ENCODE measurements at regions not wholly inside any gene's neighbourhood (a gene's known extent, or its start where the extent isn't known, plus 50 kb on each side); places are given as distances from the start of the nearest gene placed in this dataset.
A peak's percentile ranks its signal among the peaks of the same experiment; 100 is the strongest.

- Histone ChIP-seq H3K4me3 (ENCODE audit: low read length in 2 of 2) (no peak overlapping the region), H3K9me3 (ENCODE audit: control insufficient read depth in 1 of 2, low read length in 2 of 2) (no peaks in the 10 kb centered on the region), H3K27me3 (ENCODE audit: insufficient read depth, low read length) (no peaks in the 10 kb centered on the region), H3K36me3 (ENCODE audit: insufficient read depth, low read length) (no peaks in the 10 kb centered on the region), H3K27ac (ENCODE audit: low read depth, low read length) (no peak overlapping the region), H3K4me1 (ENCODE audit: insufficient read depth, low read length) (no peaks in the 10 kb centered on the region)
- no peak overlapping the region for H3K4me3 Mint-ChIP-seq
- CTCF ChIA-PET (ENCODE audit: partially characterized antibody): no interaction called here
- H3K36me3 Mint-ChIP-seq: no peaks in the 10 kb centered on the region
- POLR2A ChIA-PET (ENCODE audit: partially characterized antibody): no interaction called here
- H3K4me1 Mint-ChIP-seq: peaks cover 2 to 7% (median 4%) of the 10 kb centered on the region in 4 donors
- H3K27ac Mint-ChIP-seq: no peak overlapping the region
- DNase-seq: no peak
- H3K9me3 Mint-ChIP-seq: peaks cover 0 to 25% (median 4%) of the 10 kb centered on the region in 8 donors
- intact Hi-C loops (cut with micrococcal nuclease): no loop called here
- no peaks in the 10 kb centered on the region for H3K27me3 Mint-ChIP-seq
These were observed 470.3 kb downstream of the PTPRC start for GRCh38 chr1:199109160-199109559.

GRCh38 chr1:199112365-199112764 is 473.5 kb downstream of the PTPRC start:
- intact Hi-C loops (cut with micrococcal nuclease): loop anchor here (5.0 kb wide), 1 partner anchor 225 kb away; no protein-coding TSS in a partner anchor
- H3K4me3 Mint-ChIP-seq: no peak overlapping the region
- peaks cover 2 to 7% (median 4%) of the 10 kb centered on the region in 4 donors for H3K4me1 Mint-ChIP-seq
- peaks cover 0 to 10% (median 2%) of the 10 kb centered on the region in 8 donors for H3K9me3 Mint-ChIP-seq
- Histone ChIP-seq H3K4me3 (ENCODE audit: low read length in 2 of 2) (no peak overlapping the region), H3K27ac (ENCODE audit: low read depth, low read length) (no peak overlapping the region), H3K9me3 (ENCODE audit: control insufficient read depth in 1 of 2, low read length in 2 of 2) (no peaks in the 10 kb centered on the region), H3K4me1 (ENCODE audit: insufficient read depth, low read length) (no peaks in the 10 kb centered on the region), H3K27me3 (ENCODE audit: insufficient read depth, low read length) (no peaks in the 10 kb centered on the region), H3K36me3 (ENCODE audit: insufficient read depth, low read length) (no peaks in the 10 kb centered on the region)
- H3K27me3 Mint-ChIP-seq: no peaks in the 10 kb centered on the region
- CTCF ChIA-PET (ENCODE audit: partially characterized antibody): interaction anchor here (0.7 to 2.5 kb wide), 17 partner anchors 10 to 389 kb away, joined by 3 to 16 read pairs (median 4); no protein-coding TSS in a partner anchor
- POLR2A ChIA-PET (ENCODE audit: partially characterized antibody): no interaction called here
- H3K27ac Mint-ChIP-seq: no peak overlapping the region
- no peaks in the 10 kb centered on the region for H3K36me3 Mint-ChIP-seq
- no peak for DNase-seq

GRCh38 chr1:199113265-199113869 is 474.5 kb downstream of the PTPRC start:
- Histone ChIP-seq H3K36me3 (ENCODE audit: insufficient read depth, low read length) (no peaks in the 10 kb centered on the region), H3K4me3 (ENCODE audit: low read length in 2 of 2) (no peak overlapping the region), H3K27me3 (ENCODE audit: insufficient read depth, low read length) (no peaks in the 10 kb centered on the region), H3K9me3 (ENCODE audit: control insufficient read depth in 1 of 2, low read length in 2 of 2) (no peaks in the 10 kb centered on the region), H3K4me1 (ENCODE audit: insufficient read depth, low read length) (no peaks in the 10 kb centered on the region), H3K27ac (ENCODE audit: low read depth, low read length) (no peak overlapping the region)
- DNase-seq: peak; percentile 45 to 54 (median 48)
- intact Hi-C loops (cut with micrococcal nuclease): loop anchor here (1.0 to 5.0 kb wide), 3 partner anchors 226 to 357 kb away; no protein-coding TSS in a partner anchor
- peaks cover 0 to 3% (median under 1%) of the 10 kb centered on the region in 8 donors for H3K9me3 Mint-ChIP-seq
- H3K27me3 Mint-ChIP-seq: no peaks in the 10 kb centered on the region
- ChIA-PET CTCF (ENCODE audit: partially characterized antibody) (interaction anchor here (0.6 to 2.5 kb wide), 33 partner anchors 9 to 390 kb away, joined by 3 to 16 read pairs (median 4); no protein-coding TSS in a partner anchor), POLR2A (ENCODE audit: partially characterized antibody) (interaction anchor here (1.1 kb wide), 1 partner anchor 362 kb away, joined by 3 read pairs; no protein-coding TSS in a partner anchor)
- H3K36me3 Mint-ChIP-seq: no peaks in the 10 kb centered on the region
- no peak overlapping the region for H3K4me3 Mint-ChIP-seq
- H3K27ac Mint-ChIP-seq: peak overlapping the region in 1 of 7 donors; percentile 14
- peaks cover 2 to 7% (median 4%) of the 10 kb centered on the region in 4 donors for H3K4me1 Mint-ChIP-seq

- Mint-ChIP-seq H3K9me3 (no peaks in the 10 kb centered on the region), H3K27ac (no peak overlapping the region), H3K27me3 (no peaks in the 10 kb centered on the region), H3K36me3 (no peaks in the 10 kb centered on the region), H3K4me1 (peaks cover 2 to 7% (median 4%) of the 10 kb centered on the region in 4 donors), H3K4me3 (no peak overlapping the region)
- intact Hi-C loops (cut with micrococcal nuclease): no loop called here
- no peaks in the 10 kb centered on the region for H3K4me1 ChIP-seq (ENCODE audit: insufficient read depth, low read length)
- no peaks in the 10 kb centered on the region for H3K27me3 ChIP-seq (ENCODE audit: insufficient read depth, low read length)
- H3K36me3 ChIP-seq (ENCODE audit: insufficient read depth, low read length): no peaks in the 10 kb centered on the region
- H3K27ac ChIP-seq (ENCODE audit: low read depth, low read length): no peak overlapping the region
- DNase-seq: no peak
- no peaks in the 10 kb centered on the region for H3K9me3 ChIP-seq (ENCODE audit: control insufficient read depth in 1 of 2, low read length in 2 of 2)
- POLR2A ChIA-PET (ENCODE audit: partially characterized antibody): no interaction called here
- no peak overlapping the region for H3K4me3 ChIP-seq (ENCODE audit: low read length in 2 of 2)
- CTCF ChIA-PET (ENCODE audit: partially characterized antibody): no interaction called here
These were observed 477.6 kb downstream of the PTPRC start for GRCh38 chr1:199116488-199116887.

- H3K36me3 Mint-ChIP-seq: no peaks in the 10 kb centered on the region
- CTCF ChIA-PET (ENCODE audit: partially characterized antibody): no interaction called here
These were observed 482.2 kb downstream of the PTPRC start for GRCh38 chr1:199121047-199121446.

GRCh38 chr1:199122085-199122484 is 483.2 kb downstream of the PTPRC start:
- Mint-ChIP-seq H3K36me3 (no peaks in the 10 kb centered on the region), H3K4me3 (no peak overlapping the region), H3K9me3 (no peaks in the 10 kb centered on the region), H3K4me1 (peaks cover 0 to 3% (median 2%) of the 10 kb centered on the region in 4 donors), H3K27me3 (no peaks in the 10 kb centered on the region), H3K27ac (no peak overlapping the region)
- Histone ChIP-seq H3K9me3 (ENCODE audit: control insufficient read depth in 1 of 2, low read length in 2 of 2) (no peaks in the 10 kb centered on the region), H3K27me3 (ENCODE audit: insufficient read depth, low read length) (no peaks in the 10 kb centered on the region), H3K27ac (ENCODE audit: low read depth, low read length) (no peak overlapping the region), H3K4me3 (ENCODE audit: low read length in 2 of 2) (no peak overlapping the region), H3K4me1 (ENCODE audit: insufficient read depth, low read length) (no peaks in the 10 kb centered on the region), H3K36me3 (ENCODE audit: insufficient read depth, low read length) (no peaks in the 10 kb centered on the region)
- no peak for DNase-seq
- ChIA-PET CTCF (ENCODE audit: partially characterized antibody) (interaction anchor here (2.7 kb wide), 1 partner anchor 9 kb away, joined by 16 read pairs; no protein-coding TSS in a partner anchor), POLR2A (ENCODE audit: partially characterized antibody) (no interaction called here)
- intact Hi-C loops (cut with micrococcal nuclease): no loop called here

More at GRCh38 chr1:199121047-199121446, 482.2 kb downstream of the PTPRC start:
- no peaks in the 10 kb centered on the region for H3K4me1 ChIP-seq (ENCODE audit: insufficient read depth, low read length)
- H3K36me3 ChIP-seq (ENCODE audit: insufficient read depth, low read length): no peaks in the 10 kb centered on the region
- Mint-ChIP-seq H3K4me3 (no peak overlapping the region), H3K9me3 (no peaks in the 10 kb centered on the region), H3K4me1 (peaks cover 0 to 3% (median 2%) of the 10 kb centered on the region in 4 donors), H3K27me3 (no peaks in the 10 kb centered on the region), H3K27ac (no peak overlapping the region)
- no peak for DNase-seq
- no peak overlapping the region for H3K27ac ChIP-seq (ENCODE audit: low read depth, low read length)
- H3K27me3 ChIP-seq (ENCODE audit: insufficient read depth, low read length): no peaks in the 10 kb centered on the region
- intact Hi-C loops (cut with micrococcal nuclease): no loop called here
- no peak overlapping the region for H3K4me3 ChIP-seq (ENCODE audit: low read length in 2 of 2)
- POLR2A ChIA-PET (ENCODE audit: partially characterized antibody): no interaction called here
- H3K9me3 ChIP-seq (ENCODE audit: control insufficient read depth in 1 of 2, low read length in 2 of 2): no peaks in the 10 kb centered on the region

GRCh38 chr1:199122532-199123311 is 483.9 kb downstream of the PTPRC start:
- peak overlapping the region in 1 of 7 donors; percentile 48 for H3K27ac Mint-ChIP-seq
- H3K27me3 Mint-ChIP-seq: no peaks in the 10 kb centered on the region
- H3K27ac ChIP-seq (ENCODE audit: low read depth, low read length): no peak overlapping the region
- no peaks in the 10 kb centered on the region for H3K9me3 Mint-ChIP-seq
- intact Hi-C loops (cut with micrococcal nuclease): no loop called here
- no peaks in the 10 kb centered on the region for H3K4me1 ChIP-seq (ENCODE audit: insufficient read depth, low read length)
- peaks cover 0 to 3% (median 2%) of the 10 kb centered on the region in 4 donors for H3K4me1 Mint-ChIP-seq
- DNase-seq: no peak
- ChIA-PET POLR2A (ENCODE audit: partially characterized antibody) (no interaction called here), CTCF (ENCODE audit: partially characterized antibody) (interaction anchor here (1.1 to 2.7 kb wide), 2 partner anchors 9 to 187 kb away, joined by 3 to 16 read pairs; no protein-coding TSS in a partner anchor)
- no peak overlapping the region for H3K4me3 ChIP-seq (ENCODE audit: low read length in 2 of 2)
- H3K9me3 ChIP-seq (ENCODE audit: control insufficient read depth in 1 of 2, low read length in 2 of 2): no peaks in the 10 kb centered on the region
- no peaks in the 10 kb centered on the region for H3K36me3 Mint-ChIP-seq
- H3K36me3 ChIP-seq (ENCODE audit: insufficient read depth, low read length): no peaks in the 10 kb centered on the region
- no peak overlapping the region for H3K4me3 Mint-ChIP-seq
- no peaks in the 10 kb centered on the region for H3K27me3 ChIP-seq (ENCODE audit: insufficient read depth, low read length)
